ENCODE measurements at regions not wholly inside any gene's neighbourhood (a gene's known extent, or its start where the extent isn't known, plus 50 kb on each side); places are given as distances from the start of the nearest gene placed in this dataset.

- no peak for TF ChIP-seq CREB1 (IDR thresholded peaks at IDR 0.05)
- no peak for TF ChIP-seq CREB1 (CRISPR knock-in tag; IDR thresholded peaks at IDR 0.05)
- TF ChIP-seq FIP1L1 (IDR thresholded peaks at IDR 0.05; ENCODE audit: low read depth, low read length, poor library complexity, severe bottlenecking): no peak
- peak; percentile 82 for TF ChIP-seq CBFA2T3 (IDR thresholded peaks at IDR 0.05)
- no peak for TF ChIP-seq PHB (CRISPR knock-in tag; IDR thresholded peaks at IDR 0.05)
- no peak for TF ChIP-seq ZSCAN29 (IDR thresholded peaks at IDR 0.05)
- TF ChIP-seq, protein P1, sequence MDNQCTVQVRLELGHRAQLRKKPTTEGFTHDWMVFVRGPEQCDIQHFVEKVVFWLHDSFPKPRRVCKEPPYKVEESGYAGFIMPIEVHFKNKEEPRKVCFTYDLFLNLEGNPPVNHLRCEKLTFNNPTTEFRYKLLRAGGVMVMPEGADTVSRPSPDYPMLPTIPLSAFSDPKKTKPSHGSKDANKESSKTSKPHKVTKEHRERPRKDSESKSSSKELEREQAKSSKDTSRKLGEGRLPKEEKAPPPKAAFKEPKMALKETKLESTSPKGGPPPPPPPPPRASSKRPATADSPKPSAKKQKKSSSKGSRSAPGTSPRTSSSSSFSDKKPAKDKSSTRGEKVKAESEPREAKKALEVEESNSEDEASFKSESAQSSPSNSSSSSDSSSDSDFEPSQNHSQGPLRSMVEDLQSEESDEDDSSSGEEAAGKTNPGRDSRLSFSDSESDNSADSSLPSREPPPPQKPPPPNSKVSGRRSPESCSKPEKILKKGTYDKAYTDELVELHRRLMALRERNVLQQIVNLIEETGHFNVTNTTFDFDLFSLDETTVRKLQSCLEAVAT (IDR thresholded peaks at IDR 0.05): no peak
- no peak for TF ChIP-seq POLR3G (IDR thresholded peaks at IDR 0.05; ENCODE audit: extremely low read depth, insufficient read length, insufficient replicate concordance)
- no peak for TF ChIP-seq HOXB6 (CRISPR knock-in tag; IDR thresholded peaks at IDR 0.05; ENCODE audit: borderline replicate concordance)
- TF ChIP-seq, protein P2, sequence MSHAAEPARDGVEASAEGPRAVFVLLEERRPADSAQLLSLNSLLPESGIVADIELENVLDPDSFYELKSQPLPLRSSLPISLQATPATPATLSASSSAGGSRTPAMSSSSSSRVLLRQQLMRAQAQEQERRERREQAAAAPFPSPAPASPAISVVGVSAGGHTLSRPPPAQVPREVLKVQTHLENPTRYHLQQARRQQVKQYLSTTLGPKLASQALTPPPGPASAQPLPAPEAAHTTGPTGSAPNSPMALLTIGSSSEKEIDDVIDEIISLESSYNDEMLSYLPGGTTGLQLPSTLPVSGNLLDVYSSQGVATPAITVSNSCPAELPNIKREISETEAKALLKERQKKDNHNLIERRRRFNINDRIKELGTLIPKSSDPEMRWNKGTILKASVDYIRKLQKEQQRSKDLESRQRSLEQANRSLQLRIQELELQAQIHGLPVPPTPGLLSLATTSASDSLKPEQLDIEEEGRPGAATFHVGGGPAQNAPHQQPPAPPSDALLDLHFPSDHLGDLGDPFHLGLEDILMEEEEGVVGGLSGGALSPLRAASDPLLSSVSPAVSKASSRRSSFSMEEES (CRISPR knock-in tag; IDR thresholded peaks at IDR 0.05): no peak
- TF ChIP-seq ZBTB40 (IDR thresholded peaks at IDR 0.05): no peak
- TF ChIP-seq ZBTB40 (CRISPR knock-in tag; IDR thresholded peaks at IDR 0.05): no peak
- TF ChIP-seq KHSRP (IDR thresholded peaks at IDR 0.05): no peak
- TF ChIP-seq ZNF75A (CRISPR knock-in tag; IDR thresholded peaks at IDR 0.05): no peak
- no peak for TF ChIP-seq ZNF140 (CRISPR knock-in tag; IDR thresholded peaks at IDR 0.05)
- TF ChIP-seq, protein P3, sequence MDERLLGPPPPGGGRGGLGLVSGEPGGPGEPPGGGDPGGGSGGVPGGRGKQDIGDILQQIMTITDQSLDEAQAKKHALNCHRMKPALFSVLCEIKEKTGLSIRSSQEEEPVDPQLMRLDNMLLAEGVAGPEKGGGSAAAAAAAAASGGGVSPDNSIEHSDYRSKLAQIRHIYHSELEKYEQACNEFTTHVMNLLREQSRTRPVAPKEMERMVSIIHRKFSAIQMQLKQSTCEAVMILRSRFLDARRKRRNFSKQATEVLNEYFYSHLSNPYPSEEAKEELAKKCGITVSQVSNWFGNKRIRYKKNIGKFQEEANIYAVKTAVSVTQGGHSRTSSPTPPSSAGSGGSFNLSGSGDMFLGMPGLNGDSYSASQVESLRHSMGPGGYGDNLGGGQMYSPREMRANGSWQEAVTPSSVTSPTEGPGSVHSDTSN (CRISPR knock-in tag; IDR thresholded peaks at IDR 0.05; ENCODE audit: low read depth): no peak
- TF ChIP-seq, protein P3 (tag; conservative IDR thresholded peaks at IDR 0.05; ENCODE audit: low read depth): no peak
These were observed 75.5 kb upstream of the BOD1 start (continued) for GRCh38 chr5:173691931-173692330.

All from K562 (cell line).